Ureter (tissue), 1 donor: ENCODE measurements at regions not wholly inside any gene's neighbourhood (a gene's known extent, or its start where the extent isn't known, plus 50 kb on each side); places are given as distances from the start of the nearest gene placed in this dataset.

ENCODE experiments used
- DNase-seq: peaks from one replicate; pipeline ENCODE4 v3.0.0-alpha.2; 2020; ENCODE audit warnings: low spot score
- donor health status: DM: yes; HTN: yes; CAD: no.

- DNase-seq, result no peak
Measured at GRCh38 chr6:14254505-14254904, 136.9 kb downstream of the CD83 start.

- no peak for DNase-seq
Measured at GRCh38 chr6:14255916-14256315, 138.3 kb downstream of the CD83 start.

- no peak for DNase-seq
Measured at GRCh38 chr6:14258117-14258516, 140.5 kb downstream of the CD83 start.

DNA sequence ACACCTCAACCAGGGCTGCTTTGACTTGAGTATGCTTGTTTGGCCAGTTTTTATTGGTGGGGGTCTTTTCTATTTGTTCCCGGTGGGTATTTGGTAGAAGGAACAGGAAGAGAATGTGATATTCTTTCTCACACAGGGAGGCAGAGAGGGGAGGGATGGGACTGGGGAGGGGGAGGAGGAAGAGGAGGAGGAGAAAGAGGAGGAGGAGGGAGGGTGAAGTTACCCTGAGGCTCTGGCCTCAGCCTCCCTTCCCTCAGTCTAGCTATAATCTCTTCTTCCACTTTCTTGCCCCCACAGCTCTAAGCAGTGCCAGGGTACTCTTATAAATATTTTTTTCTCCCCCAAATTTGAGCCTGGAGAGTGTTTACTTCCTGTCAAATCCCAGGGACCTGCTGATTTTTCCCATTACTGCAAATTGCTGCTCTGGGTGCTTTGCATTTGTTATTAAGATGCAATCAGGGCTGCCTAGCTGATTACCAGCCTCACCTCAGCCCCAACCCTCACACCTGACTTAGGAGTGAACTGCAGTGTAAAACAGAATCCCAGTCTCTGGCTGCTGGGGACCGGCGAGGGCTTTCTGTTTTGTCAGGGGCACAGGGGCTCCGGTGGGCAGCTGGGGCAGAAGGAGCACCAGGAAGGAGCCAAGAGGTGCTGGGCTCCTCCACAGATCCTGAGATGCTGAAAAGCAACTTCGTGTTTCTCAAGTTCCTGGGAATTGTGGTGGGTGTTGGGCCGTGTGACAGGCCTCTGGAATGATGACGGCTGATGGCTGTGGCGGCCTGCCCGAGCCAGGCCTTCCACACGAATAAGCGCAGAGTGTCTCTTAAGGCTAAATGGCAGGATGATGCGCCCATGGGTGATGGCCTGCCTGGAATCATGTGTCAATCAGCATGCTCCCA, 141.4 kb downstream of the CD83 start:
- no peak for DNase-seq

DNA sequence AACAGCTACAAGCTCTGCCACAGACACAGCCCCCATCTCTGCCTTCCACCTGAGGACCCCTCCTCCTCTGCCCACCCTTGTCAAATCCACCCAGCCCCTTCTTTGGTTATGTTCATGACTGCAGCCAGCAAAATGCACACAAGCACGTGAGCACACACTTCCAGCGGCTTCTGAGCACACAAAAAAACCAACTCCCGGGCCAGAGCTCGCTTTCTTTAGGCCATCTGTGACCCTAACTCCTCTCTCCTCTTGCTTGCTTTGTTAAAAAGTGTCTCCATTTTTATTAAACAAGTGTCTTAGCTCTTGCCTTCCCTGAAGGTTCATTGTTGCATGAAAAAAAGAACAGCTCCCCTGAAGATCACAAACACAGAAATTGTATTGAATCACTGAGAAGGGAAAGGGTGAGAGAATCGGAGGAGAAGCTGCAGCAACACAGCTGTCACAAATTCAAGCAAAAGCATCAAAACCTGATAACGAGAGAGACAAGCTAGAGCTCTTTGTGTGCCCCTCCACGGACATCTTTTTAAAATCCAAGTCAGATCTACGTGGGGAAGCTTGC, 142.1 kb downstream of the CD83 start:
- no peak for DNase-seq

GRCh38 chr6:14260839-14261238, 143.3 kb downstream of the CD83 start:
- no peak for DNase-seq

GRCh38 chr6:14263881-14264424, 146.4 kb downstream of the CD83 start:
- no peak for DNase-seq

- DNase-seq, result no peak
Measured at GRCh38 chr6:14265049-14266021, 147.8 kb downstream of the CD83 start.

- DNase-seq, result no peak
Measured at GRCh38 chr6:14266266-14266665, 148.7 kb downstream of the CD83 start.

- DNase-seq, result no peak
Measured at GRCh38 chr6:14267885-14268660, 150.5 kb downstream of the CD83 start.

DNA sequence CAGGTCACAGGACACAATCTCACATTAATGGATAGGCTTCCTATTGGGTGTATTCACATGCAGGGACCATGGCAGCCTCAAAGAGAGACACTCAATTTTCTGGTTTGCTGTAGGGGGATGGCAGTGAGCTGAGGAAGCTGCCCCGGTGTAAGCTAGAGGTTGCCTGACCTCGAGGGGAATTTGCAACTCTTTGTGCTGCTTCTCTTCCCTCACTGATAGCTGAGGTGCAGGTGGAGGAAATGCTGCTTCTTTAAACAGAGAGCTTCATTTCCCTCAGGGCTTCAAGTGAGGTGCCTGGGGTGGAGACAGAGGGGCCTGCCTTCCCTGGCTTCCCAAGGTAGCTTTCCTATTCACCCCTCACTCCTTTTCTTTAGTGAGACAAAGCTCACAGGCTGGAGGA, 151.9 kb downstream of the CD83 start:
- no peak for DNase-seq

DNA sequence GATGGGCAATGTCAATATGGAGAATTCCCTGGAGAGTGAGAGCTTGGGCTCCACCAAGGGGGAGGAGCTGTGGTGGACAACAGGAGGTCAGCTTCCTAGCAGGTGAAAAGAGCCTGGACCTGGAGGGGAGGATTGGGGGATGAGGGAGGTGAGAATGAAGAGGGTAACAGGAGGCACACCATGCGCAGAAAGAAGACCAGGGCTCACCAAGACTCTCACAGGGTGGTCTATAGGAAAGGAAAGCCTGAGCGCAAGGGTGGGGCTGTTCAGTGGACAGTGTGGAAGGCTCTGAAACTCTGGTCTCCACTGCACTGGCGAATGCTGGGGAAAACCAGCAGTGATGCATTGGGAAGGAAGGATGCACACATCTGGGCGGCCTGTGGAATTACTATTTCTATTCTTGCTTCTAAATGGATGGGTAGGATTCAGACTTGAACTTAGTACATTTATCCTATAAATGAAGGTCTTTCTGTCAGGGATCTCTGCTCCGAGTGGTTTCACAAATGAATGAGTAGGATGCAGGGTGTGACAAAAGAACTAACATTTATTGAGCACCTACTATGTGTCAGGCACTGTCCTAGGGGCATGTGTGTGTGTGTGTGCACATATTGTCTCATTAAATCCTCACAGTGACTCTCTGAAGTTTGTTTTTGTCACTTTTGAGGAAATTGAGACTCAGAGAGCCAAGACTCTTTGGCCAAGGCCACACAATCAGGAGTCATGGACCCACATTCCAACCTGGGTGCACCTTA, 152.7 kb downstream of the CD83 start:
- DNase-seq, result no peak

- DNase-seq, result peak; percentile 62
Measured at GRCh38 chr6:14270925-14271788, 153.6 kb downstream of the CD83 start.

DNA sequence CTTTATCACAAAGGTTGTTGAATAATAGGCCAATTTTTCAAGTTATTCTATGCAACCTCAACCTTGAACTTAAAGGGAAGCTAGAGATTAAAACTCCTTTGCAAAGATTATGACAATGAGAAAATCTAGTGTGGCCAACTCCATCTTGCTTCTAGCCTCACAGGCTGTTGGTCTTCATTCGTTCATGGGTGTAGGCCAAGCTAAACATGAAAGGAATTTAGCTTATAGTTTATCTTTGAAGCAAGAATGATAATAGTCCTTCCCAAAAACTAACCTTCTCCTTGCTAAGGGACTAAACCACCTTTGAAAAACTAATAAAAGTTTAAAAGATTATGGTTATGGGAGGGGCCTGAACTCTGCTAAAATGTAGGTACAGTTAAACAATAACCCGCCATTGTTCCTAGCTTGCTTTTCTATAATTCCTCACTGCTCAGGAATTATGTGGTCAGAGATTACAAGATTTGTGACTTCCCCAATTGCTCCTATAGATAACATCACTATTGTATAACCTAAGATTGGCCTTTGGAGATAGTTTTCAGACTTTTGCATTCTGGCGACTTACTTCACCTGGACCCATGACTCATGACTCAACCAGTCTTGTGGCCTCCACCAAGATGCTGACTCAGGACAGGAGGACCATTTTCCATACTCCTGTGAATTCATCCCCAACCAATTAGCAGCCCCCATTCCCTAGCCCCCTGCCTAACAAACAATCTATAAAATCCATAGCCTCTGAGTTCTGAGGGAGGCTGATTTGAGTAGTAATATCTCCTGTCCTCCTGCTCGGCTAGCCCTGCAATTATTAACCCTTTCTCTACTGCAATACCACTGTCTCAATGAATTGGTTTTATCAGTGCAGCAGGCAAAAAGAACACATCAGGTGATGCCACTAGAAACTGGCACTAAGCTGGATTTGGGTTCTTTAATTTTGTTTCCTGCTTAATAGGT, 154.5 kb downstream of the CD83 start:
- DNase-seq, result no peak

DNA sequence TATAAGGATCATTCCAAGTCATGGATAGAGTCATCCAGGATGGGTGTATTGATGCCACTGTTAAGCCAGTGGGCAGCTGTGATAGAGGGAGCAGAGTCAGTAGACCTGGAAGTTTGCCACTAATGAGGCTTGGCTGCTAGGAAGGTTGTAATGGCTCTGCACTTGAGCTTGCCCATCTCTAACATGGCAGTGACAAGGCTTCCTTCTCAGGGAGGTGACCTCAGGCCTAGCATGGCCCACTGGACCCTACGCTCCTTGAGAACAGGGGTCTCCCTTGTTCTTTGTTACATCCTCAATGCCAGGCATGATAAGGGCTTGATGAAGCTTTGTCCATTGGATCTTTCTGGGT, 155.1 kb downstream of the CD83 start:
- no peak for DNase-seq

DNA sequence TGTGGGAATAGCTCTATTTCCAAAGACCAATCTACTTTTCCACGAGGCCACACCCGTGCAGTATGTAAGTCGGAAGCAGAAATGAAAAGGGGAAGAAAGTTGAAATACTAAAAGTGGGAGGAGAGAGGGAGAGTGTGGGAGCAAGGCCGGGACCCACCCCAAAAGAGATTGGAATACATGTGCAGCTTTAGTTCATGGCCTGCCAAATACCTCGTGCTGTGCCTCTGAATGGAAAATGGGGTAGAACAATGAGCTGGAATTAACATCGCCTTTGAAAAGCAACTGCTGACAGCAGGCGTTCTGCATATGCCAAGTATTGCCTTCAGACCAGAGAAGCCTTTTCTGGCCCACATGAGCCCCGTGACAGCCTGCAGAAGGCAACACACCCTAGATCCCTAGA, 155.6 kb downstream of the CD83 start:
- DNase-seq, result no peak

DNA sequence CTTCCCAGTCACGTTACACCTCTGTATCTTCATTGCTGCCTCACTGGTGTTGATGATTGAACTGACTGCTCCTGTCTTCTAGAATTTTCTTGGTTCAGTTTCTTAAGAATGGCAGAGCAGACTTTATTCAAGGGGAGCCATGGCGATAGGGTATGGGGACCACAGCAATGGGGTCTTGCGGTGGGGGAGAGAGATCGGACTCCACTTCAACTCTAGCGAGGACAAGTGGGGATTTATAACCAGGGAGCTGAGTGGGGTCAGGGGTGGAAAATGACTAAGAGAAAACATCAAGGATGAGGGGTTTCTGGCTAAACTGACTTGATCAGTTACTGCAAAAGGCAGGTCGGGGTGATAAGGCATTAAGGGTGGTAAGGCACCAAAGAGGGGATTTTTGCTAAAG, 156.4 kb downstream of the CD83 start:
- no peak for DNase-seq
